Posterior vena cava (tissue), 2 donors: ENCODE measurements at regions not wholly inside any gene's neighbourhood (a gene's known extent, or its start where the extent isn't known, plus 50 kb on each side); places are given as distances from the start of the nearest gene placed in this dataset.
A peak's percentile ranks its signal among the peaks of the same experiment; 100 is the strongest.

ENCODE experiments used
- DNase-seq: peaks from one replicate; pipeline ENCODE4 v3.0.0-alpha.2; 2020; ENCODE audit warnings: low spot score
- intact Hi-C, 2 donors: fragments of 100-400 bp; cut with DNase I; formaldehyde crosslinking; loops; one replicate each; pipeline versions ENCODE4 v1.14.1 to v1.14.2; 2022 to 2023
- donor health status: DM: yes; HTN: yes; CAD: no.
- donor health status: DM: yes; HTN: yes; CAD: no.

DNA sequence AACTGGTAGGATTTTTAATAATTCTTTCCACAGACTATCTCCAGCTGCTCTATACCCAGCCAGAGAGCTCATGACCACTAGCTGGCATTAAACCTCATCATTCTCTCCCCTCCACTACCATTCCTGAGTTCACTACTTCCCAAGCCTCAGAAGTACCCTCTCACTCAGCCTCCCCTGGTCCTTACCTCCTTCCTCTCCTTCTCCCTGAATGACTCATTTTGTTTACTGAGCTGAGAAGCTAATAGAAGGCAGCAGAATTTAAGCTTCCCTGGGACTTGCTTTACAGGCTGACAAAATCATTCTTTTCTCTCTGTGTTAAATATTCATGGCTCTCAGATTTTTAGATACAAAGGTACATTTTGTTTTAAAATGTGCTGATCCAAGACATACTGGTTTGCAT lies 305.4 kb downstream of the TLR4 start:
- intact Hi-C loops: no loop called here
- no peak for DNase-seq

DNA sequence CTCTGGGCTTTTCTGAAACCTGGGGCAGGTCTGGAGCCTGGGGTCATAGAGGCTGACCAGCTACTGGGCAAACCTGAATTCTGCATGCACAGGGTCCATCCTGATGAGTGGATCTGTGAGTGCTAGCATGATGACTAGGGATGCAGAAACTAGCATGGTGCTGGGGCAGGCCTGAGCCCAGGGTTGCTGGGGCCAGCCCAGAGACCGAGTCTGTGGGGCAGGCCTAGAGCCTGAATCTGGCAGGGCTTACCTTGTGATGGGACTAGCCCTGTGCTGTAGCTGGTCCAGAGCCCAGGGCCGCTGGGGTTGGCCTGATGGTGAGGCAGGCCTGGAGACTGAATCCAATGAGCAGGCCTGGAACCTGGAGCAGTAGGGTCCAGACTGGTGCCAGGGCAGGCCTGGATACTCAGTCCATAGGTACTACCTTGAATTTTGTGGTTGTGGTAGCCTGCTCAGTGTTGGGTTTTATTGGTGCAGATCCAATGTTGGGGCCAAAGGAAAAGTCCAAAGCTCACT lies 313.5 kb downstream of the TLR4 start:
- intact Hi-C loops: no loop called here
- DNase-seq: no peak

DNA sequence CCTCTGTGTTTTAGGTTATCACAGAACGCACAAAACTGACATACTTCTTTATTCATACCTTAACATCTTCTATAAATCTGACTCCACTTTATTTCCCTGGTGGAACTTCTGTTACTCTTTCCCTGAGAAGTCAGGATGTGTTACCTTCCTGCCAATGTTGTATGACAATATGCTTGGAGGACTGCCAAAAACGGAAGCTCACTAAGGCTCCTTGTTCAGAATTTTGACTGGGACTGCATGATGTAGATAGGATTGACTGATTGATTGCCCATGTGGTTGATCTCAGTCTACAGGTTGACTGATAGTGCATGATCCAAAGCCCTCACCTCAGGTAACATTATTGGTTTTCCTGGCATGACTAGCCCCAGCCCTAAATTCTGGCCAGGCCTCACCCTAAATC lies 319.4 kb downstream of the TLR4 start:
- no peak for DNase-seq
- intact Hi-C loops: no loop called here

DNA sequence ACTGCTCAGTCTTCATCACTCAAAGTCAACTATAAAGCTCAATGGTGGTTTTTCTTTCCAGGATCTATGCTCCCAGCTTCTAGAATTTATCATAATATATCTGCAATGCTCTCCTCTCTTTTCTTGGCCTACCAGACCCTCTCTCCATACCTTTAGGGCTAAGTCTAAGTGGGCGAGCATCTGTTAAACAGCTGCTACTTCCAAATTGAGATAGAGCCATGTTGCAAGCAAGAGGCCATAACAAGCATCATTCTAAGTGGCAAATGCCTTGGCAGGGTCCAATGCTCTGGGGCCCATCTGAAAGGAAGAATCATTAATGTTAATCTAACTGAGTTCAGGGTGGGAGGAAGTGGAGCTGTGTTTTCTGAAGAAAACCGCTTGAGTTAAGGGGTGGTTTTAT lies 324.0 kb downstream of the TLR4 start:
- no peak for DNase-seq
- intact Hi-C loops: no loop called here

DNA sequence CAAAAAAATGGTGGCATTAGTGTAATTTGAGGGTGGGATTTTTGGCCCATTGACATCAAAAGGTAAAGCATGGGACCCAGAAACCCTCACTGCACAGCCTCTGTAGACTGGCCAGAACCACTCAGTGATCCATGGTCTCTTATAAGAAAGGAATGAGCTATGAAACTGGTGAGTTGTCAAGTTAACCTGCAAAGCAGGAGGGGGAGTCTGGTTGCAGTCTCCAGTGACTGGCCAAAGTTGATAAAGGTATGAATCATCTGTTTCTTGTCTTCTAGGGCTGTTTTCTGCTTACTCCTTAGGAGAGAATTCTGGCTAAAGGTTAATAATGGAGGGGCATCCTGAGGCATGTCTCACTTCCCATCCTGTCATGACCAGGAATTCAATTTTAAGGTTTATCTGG lies 325.2 kb downstream of the TLR4 start:
- no peak for DNase-seq
- intact Hi-C loops: no loop called here

DNA sequence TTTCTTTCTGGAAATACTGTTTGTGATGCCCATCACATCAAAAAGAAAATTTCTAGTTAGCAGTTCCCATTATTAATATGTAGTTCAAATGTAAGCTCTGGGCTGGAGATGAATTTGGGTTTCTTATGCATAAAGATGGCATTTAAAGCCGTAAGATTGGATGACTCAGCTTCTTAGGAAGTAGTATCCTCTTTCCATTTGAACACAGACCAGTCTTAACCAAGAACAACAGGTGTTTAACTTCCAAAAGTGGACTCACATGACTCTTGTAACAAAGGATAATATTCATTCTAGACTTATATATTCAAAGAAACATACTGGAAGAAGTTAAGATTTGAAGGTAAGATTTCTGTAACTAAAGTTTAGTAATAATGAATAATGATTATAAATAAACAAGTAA lies 330.5 kb downstream of the TLR4 start:
- intact Hi-C loops: no loop called here
- no peak for DNase-seq

DNA sequence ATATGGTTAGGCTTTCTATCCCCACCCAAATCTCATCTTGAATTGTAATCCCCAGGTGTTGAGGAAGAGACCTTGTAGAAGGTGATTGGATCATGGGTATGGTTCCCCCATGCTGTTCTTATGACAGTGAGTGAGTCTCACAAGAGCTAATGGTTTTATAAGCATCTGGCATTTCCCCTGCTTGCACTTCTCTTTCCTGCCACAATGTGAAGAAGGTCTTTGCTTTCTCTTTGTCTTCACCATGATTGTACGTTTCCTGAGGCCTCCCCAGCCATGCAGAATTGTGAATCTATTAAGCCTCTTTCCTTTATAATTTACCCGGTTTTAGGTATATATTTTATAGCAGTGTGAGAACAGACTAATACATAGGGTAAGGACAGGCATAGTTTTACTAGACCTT lies 334.5 kb downstream of the TLR4 start:
- DNase-seq: no peak
- intact Hi-C loops: no loop called here

DNA sequence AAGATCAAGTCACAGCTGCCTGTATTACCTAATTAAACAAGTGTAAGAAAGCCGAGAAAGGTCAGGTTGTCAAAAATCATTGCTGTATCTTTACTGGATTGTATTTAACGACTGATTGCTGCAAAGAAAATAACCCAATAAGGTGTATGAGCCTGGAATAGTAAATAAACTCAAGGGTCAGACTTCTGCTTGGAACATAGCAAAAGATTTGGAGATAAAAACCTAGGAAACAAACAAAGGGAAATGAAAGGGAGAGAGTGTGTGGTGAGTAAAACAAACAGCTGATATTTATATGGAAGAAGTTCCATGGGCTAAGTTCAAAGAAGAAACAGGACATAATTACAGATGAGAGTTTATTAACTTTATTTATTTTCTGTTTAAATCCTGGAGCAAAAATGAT lies 354.0 kb downstream of the TLR4 start:
- intact Hi-C loops: no loop called here
- no peak for DNase-seq

DNA sequence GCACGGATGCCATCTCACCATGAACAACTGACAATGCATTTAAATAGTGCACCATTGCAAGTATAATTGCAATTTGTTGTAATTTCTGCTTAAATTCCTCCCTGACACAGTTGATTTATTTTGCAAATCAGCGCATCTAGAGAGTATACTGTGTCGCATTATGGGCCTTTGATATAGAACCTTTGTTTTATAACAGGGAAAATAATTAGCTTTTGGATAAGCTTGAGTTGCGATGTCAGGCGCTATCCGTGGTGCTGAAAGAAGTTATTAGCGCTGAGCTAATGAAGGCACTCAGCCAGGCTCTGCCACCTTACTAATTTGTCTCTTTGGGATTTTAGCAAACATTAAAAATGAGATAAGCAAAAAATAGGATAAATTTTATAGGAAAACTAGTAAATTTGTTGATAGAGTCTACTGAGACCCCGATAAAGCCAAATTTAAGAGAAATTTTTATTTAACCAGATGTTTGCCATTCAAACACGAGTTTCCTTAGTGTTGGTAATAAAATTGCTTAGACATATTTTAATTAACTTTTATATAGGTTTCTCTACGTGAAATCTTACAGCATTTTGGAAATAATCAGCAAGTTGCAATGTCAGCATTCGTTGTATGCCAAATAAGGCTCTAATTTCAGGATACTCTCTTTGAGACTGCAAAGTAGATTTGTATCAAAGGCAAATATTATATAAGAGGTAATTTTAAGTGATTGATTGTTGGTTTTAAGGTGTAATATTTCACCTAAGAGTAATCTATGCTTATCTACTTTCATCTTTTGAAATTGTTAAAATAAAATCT lies 355.5 kb downstream of the TLR4 start:
- intact Hi-C loops: no loop called here
- DNase-seq: no peak

DNA sequence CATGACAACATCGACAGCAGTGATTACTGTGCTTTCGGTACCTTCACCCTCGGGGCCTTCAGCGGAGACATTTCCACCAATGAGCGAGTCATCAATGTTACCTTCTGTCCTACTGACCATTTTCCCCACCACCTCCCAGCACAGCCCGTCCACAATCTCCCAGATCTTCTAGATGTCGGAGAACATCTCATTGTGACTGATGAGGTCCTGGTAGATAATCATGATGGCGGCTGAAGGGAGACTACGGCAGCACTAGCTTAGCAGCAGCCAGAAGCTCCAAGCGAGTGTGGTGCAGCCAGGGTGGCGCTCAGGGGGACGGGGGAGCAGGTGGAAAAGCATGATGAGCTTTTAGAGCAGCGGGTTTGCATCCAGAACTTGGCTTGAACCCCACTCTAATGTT lies 379.0 kb downstream of the TLR4 start:
- DNase-seq: no peak
- intact Hi-C loops: no loop called here

DNA sequence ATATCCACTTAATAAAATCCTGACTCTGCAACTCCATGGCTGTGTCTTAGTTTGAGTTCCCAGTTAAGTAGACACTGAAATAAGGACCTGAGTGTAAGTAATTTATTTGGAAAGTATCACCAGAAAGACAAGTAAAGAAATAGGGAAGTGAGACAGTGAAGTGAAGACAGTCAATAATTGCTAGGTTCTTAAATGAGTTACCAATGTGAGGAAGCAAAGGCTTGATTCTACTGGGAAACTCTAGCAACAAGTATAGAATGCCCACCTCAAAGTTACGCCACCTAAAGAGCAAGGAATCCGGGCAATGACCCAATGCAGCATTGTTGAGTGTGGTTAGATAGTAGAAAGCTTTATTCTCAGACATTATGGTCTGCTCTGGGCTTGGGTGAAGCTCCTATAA lies 383.9 kb downstream of the TLR4 start:
- intact Hi-C loops: no loop called here
- DNase-seq: no peak

DNA sequence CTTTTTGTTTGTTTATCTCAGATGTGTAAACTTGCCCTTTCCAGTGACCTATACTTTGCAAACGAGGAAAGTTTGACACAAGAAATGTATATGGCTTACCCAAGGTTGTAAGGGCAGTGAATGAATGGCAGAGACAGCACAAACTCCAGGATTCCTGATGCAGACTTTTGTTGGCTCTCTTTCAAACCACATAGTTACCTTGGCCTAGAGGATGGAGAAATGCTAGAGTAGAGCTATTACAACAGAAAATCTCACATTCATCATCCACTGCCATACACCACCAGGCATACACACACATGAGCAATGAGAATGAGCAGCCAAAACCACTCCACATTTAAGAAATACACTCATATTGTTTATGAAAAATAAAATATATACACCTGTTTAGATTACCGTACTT lies 387.0 kb downstream of the TLR4 start:
- intact Hi-C loops: no loop called here
- DNase-seq: no peak

DNA sequence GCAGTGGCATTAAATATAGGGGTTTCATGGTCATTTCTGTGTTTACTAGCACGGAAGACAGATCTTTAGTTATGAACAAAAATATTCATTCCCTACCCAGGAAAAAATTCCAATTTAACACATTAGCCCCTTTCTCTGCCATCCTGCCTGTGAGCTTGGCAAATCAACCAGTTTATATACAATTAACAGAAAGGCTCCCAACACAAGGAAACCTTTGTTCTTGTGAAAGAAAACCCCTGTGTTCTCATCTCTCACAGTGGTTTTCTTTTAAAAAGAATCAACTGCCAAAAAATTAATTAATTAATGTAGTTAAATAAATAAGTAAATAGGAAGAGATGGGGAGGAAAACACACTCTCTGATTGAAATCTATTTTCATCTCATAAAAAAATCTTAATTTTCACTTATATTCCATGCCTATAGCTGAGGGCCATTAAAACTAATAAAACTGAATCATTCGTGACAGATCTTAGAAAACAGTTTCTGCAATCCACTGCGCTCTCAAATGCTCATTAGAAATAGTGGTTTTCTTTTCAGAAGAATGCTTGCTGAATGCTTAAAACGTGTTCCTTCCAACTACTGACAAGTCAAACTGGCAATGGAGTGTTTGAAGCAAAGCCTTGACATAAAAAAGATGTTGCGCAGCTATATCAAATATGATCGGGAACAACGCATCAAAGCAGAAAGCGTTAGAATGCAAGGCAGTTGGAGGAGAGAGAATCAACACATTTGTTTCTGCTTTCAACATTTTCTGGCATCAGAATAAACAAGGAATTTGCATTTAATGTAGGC lies 387.7 kb downstream of the TLR4 start:
- DNase-seq: no peak
- intact Hi-C loops: no loop called here

DNA sequence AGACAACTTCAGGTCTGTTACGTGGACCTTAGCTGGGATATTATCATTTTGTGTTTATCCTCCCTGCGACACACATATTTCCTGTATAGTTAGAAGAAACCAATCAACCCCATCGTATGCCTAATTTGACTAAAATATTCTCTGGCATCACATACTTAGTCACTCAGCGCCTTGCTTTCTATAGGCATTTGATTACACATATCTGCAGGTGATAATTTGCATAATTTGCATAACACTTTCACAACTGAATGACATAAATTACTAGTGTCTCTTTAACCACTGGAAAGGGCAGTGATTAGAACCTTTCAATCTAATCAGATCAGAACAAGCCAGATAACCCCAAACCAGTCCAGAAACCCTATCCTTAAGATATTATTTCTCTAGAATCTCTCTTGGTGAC lies 390.2 kb downstream of the TLR4 start:
- intact Hi-C loops: no loop called here
- no peak for DNase-seq

DNA sequence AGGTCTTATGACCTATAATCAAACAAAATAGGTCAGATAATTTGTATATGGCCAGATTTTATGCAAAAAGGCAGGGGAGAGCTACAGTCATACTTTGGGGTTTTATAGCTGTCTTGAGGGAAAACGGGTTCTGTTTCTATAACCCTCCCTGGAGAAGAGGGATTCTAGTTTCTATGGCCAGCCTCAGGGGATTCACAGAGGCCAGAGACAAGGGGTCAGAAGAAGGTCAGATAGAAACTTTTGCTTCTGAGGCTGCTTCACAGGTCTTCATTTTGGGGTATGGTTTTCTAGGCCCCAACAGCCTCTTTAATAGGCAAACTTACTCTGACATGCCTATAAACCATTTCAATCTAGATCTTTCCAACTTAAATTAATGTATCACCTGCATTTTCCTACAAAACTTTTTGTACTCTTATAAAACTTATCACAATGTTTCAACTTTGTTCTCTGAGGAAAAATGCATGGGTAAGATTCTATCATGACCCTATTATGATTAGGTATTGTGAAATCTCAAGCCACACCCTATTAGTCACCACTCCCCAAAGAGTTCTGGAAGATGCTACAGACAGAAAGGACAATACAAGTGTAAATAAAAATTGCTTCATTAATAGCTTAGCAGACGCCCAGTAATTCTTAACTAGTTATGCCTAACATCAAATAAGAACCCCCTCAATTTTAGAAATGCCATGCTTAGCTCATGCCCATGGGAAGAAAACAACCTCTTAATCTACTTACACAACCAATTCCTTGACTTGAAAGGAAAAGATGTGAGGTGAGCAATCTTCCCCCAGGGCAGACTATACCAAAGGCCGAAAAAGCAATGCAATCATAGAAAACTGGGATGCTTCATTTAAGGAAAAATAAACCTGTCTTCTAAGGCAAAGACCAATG lies 396.6 kb downstream of the TLR4 start:
- DNase-seq: no peak

DNA sequence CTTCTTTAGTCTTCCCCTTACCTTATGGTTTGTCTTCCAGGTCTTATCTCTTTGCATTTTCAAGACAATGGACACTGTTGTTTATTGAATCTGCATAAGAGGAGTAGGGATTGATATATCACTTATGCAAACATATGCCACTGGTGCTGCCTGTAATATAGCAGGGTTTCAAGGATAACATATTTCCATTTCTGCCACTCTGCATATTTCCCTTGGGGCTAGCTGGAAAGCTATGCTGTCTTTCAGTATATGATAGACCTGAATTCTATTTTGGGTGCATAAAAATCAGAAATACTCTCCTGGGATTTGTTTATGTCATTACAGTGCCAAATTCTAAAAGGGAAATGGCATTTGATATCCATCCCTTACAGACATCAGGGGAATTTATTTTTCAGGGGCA lies 400.2 kb downstream of the TLR4 start:
- intact Hi-C loops: no loop called here
- no peak for DNase-seq

More for the DNA sequence above, 396.6 kb downstream of the TLR4 start:
- intact Hi-C loops: no loop called here

DNA sequence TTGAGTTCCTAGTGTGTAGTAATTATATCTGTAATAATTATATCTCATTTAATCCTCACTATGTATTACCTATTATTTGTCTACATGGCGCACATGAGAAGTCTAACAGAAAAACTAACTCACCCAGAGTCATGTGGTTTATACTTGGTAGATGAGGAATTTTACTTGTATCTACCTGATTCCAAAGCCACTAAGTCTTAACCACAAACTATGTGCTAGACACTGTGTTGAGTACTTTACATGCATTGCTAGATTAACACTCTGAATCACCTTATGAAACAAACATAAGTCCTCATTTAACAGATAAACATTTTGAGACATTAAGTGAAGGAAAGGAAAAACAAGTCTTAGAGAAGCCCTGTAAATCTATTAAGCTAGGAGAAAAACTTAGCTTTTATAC lies 404.8 kb downstream of the TLR4 start:
- intact Hi-C loops: no loop called here

DNA sequence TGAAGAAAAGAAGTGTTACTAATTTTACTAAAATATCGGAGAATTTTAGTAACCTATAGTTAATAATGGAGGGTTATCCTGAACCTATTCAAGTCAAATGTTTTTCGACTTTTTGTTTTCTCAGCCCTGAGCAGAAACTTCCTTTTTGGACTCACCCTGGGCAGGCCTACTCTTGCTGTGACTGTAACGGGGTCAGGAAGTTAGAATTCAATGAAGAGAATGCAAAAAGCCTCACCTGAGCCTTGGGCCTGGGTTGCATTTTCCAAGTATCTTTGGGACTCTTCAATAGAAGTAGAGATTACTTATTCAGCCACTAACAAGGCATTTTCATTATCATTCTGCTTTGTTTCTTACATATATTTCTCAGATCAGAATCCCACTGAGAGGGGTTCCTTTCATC lies 405.3 kb downstream of the TLR4 start:
- intact Hi-C loops: no loop called here
- DNase-seq: no peak

More for the DNA sequence above, 404.8 kb downstream of the TLR4 start:
- DNase-seq: no peak

DNA sequence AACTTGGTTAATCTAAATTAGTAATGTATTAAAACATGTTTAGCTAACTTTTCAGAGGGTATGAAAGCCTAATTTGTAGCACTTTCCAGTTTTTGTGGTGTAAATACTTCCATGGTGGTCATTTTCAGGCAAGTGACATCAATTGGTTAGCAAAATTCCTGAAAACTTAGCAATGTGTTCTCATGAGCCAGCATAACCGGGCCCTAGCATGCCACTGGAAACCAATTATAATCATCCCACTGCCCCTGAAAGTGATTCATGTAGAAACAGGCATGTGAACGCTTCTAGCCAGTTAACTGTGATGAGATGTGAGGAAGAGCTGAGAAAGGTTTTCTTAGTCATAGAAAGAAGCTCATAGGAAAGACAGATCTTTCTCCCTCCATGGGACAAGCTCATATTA lies 417.2 kb downstream of the TLR4 start:
- no peak for DNase-seq
- intact Hi-C loops: no loop called here

DNA sequence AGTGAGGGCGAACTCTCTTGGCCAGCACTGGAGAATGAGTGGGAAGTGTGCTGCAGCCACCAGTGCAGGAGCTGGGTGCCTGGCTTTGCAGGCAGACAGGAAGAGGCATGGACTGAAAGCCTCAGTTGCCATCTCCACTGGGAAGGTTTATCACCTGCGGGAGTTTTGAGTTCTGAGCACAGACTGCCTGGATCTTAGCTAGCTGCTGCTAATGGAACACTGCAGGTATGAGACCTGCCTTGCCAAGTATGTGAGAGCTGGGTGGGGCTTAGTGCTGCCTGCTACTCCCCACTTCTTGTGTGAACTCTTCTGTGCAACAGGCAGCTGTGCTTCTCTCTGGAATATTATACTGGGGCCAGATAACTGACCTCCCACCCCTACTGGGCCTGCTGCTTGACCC lies 424.1 kb downstream of the TLR4 start:
- DNase-seq: peak; percentile 53
- intact Hi-C loops: no loop called here
